Hippocampal formation (tissue), 2 donors: ENCODE measurements at regions not wholly inside any gene's neighbourhood (a gene's known extent, or its start where the extent isn't known, plus 50 kb on each side); places are given as distances from the start of the nearest gene placed in this dataset.

Source experiments
- DNase-seq, 2 donors: peaks; one replicate each; lab custom pipeline; 2025; lab: John Stamatoyannopoulos, UW

GRCh38 chr2:181242262-181242661, 214.9 kb upstream of the ITGA4 start:
- no peak for DNase-seq

- no peak for DNase-seq
Observed at GRCh38 chr2:181243319-181243718, 213.9 kb upstream of the ITGA4 start.

- DNase-seq, result no peak
Observed at GRCh38 chr2:181250691-181251090, 206.5 kb upstream of the ITGA4 start.

- no peak for DNase-seq
Observed at GRCh38 chr2:181252262-181253148, 204.7 kb upstream of the ITGA4 start.

- no peak for DNase-seq
Observed at GRCh38 chr2:181253438-181253837, 203.7 kb upstream of the ITGA4 start.

- no peak for DNase-seq
Observed at GRCh38 chr2:181255651-181256050, 201.5 kb upstream of the ITGA4 start.

GRCh38 chr2:181258720-181259119, 198.5 kb upstream of the ITGA4 start:
- DNase-seq, result no peak

- no peak for DNase-seq
Observed at GRCh38 chr2:181262782-181263181, 194.4 kb upstream of the ITGA4 start.

- no peak for DNase-seq
Observed at GRCh38 chr2:181264001-181264400, 193.2 kb upstream of the ITGA4 start.

- no peak for DNase-seq
Observed at GRCh38 chr2:181264441-181264840, 192.7 kb upstream of the ITGA4 start.

- DNase-seq, result no peak
Observed at GRCh38 chr2:181266614-181267013, 190.6 kb upstream of the ITGA4 start.

- no peak for DNase-seq
Observed at GRCh38 chr2:181268174-181268867, 188.9 kb upstream of the ITGA4 start.

GRCh38 chr2:181273986-181274385, 183.2 kb upstream of the ITGA4 start:
- DNase-seq, result no peak

GRCh38 chr2:181275643-181276070, 181.5 kb upstream of the ITGA4 start:
- no peak for DNase-seq

GRCh38 chr2:181281206-181281832, 175.9 kb upstream of the ITGA4 start:
- DNase-seq, result no peak

GRCh38 chr2:181285116-181285515, 172.1 kb upstream of the ITGA4 start:
- DNase-seq, result no peak

GRCh38 chr2:181289698-181290097, 167.5 kb upstream of the ITGA4 start:
- DNase-seq, result no peak

GRCh38 chr2:181290182-181290581, 167.0 kb upstream of the ITGA4 start:
- no peak for DNase-seq

- no peak for DNase-seq
Observed at GRCh38 chr2:181294979-181295378, 162.2 kb upstream of the ITGA4 start.

- no peak for DNase-seq
Observed at GRCh38 chr2:181300600-181301291, 156.4 kb upstream of the ITGA4 start.

GRCh38 chr2:181304011-181304844, 153.0 kb upstream of the ITGA4 start:
- no peak for DNase-seq
